ENCODE measurements at regions not wholly inside any gene's neighbourhood (a gene's known extent, or its start where the extent isn't known, plus 50 kb on each side); places are given as distances from the start of the nearest gene placed in this dataset.
"Not testable (repeated sequence)": the region's sequence is repeated elsewhere in the genome, so short reads cannot be mapped to it uniquely, and the experiment has no call there.

DNA sequence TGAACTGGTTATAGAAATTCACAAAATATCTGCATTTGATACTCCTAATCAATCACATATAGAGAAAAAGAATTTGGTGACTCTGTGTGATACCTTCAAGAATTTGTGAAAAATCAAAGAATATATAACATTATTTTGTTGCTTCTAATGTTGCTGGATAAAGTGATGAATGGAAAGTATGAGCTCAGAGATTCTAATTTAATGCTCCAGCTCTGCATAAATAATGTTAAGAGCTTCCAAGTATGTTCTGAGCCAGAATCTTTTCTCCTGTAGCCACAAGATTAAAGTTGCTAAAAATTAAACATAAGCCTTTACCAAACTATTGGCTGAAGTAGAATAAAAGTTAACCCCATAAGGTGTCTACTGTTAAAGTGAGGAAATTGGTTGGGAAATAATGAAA lies 294.7 kb upstream of the CT83 start:
- Histone ChIP-seq H3K4me3 (ENCODE audit: low read depth, low read length) (no peak overlapping the region), H3K27ac (ENCODE audit: low read depth, low read length) (no peak overlapping the region), H3K27me3 (ENCODE audit: control insufficient read depth, insufficient read depth, low read length) (no peaks in the 10 kb centered on the region; the same call in 1 of the 2 replicates), H3K9ac (ENCODE audit: low read length) (no peak overlapping the region), H3K9me3 (ENCODE audit: control insufficient read depth, insufficient read depth, low read depth, low read length) (no peaks in the 10 kb centered on the region), H3K36me3 (ENCODE audit: control insufficient read depth, insufficient read depth, low read length) (no peaks in the 10 kb centered on the region), H3K4me1 (ENCODE audit: control insufficient read depth, insufficient read depth, low read length) (peaks cover 4% of the 10 kb centered on the region)

DNA sequence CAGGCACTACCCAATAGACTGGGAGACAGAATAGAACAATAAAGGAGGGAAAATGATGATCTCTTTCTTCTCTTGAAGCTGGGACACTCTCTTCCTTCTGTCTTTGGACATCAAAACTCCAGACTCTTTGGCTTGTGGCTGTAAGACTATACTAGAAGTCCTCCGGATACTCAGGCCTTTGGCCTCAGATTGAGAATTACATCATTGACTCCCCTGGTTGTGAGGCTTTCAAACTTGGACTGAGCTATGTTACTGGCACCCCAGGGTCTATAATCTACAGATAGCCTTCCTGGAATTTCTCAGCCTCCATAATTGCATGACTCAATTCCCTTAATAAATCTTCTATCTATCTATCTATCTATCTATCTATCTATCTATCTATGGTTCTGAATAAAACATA lies 294.2 kb upstream of the CT83 start:
- H3K9ac ChIP-seq (ENCODE audit: low read length) = no peak overlapping the region
- H3K27me3 ChIP-seq (ENCODE audit: control insufficient read depth, insufficient read depth, low read length) = no peaks in the 10 kb centered on the region; the same call in 1 of the 2 replicates
- peaks cover 4% of the 10 kb centered on the region for H3K4me1 ChIP-seq (ENCODE audit: control insufficient read depth, insufficient read depth, low read length)
- H3K27ac ChIP-seq (ENCODE audit: low read depth, low read length) = no peak overlapping the region
- H3K4me3 ChIP-seq (ENCODE audit: low read depth, low read length) = no peak overlapping the region
- H3K9me3 ChIP-seq (ENCODE audit: control insufficient read depth, insufficient read depth, low read depth, low read length) = no peaks in the 10 kb centered on the region
- H3K36me3 ChIP-seq (ENCODE audit: control insufficient read depth, insufficient read depth, low read length) = no peaks in the 10 kb centered on the region

DNA sequence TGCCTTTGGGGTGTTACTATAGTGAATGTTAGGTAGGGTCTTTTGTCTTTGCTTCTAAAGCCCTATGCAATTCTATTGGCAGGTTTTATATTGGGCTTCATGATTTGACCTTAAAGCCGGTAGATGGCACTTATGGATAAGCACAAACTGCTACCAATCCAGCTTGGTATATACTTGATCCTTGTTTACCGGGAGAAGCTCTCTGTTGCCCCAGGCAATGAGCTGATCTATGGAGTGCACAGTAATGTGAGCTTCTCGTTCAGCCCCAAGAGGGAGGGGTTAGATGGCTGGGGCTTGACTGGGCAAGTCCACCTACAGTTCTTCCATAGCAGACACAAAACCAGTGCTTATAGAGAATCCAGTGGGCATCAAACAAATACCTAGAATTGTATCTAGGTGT lies 287.2 kb upstream of the CT83 start:
- Histone ChIP-seq H3K9ac (ENCODE audit: low read length) (no peak overlapping the region), H3K4me1 (ENCODE audit: control insufficient read depth, insufficient read depth, low read length) (no peaks in the 10 kb centered on the region), H3K36me3 (ENCODE audit: control insufficient read depth, insufficient read depth, low read length) (no peaks in the 10 kb centered on the region), H3K4me3 (ENCODE audit: low read depth, low read length) (no peak overlapping the region), H3K27me3 (ENCODE audit: control insufficient read depth, insufficient read depth, low read length) (no peaks in the 10 kb centered on the region; the same call in 1 of the 2 replicates), H3K27ac (ENCODE audit: low read depth, low read length) (no peak overlapping the region), H3K9me3 (ENCODE audit: control insufficient read depth, insufficient read depth, low read depth, low read length) (0 out of 2 replicates have a peak, but pooled peaks cover 3% of the 10 kb centered on the region)

DNA sequence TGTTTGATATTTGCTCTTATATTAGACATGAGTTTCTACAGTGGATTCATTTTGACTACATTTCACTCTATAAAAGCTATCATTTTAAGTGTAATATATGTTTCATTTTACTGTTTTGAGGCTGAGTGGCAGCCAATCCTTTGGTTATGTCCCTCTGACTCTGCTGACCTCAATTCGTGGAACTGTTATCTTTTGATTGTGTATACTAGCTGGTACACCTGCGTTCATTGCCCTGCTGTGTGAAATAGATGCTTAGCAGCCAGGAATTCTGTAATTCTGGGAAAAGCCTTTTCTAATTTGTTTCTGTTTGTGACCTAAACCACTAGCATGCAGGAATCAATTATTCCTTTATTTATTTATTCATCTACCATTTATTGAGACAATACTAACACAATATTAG lies 269.4 kb upstream of the CT83 start:
- H3K4me3 ChIP-seq (ENCODE audit: low read depth, low read length) = no peak overlapping the region
- peaks cover 14% of the 10 kb centered on the region for H3K9me3 ChIP-seq (ENCODE audit: control insufficient read depth, insufficient read depth, low read depth, low read length)
- no peak overlapping the region for H3K9ac ChIP-seq (ENCODE audit: low read length)
- peaks cover 5% of the 10 kb centered on the region; the same call in 1 of the 2 replicates for H3K36me3 ChIP-seq (ENCODE audit: control insufficient read depth, insufficient read depth, low read length)
- H3K27ac ChIP-seq (ENCODE audit: low read depth, low read length) = no peak overlapping the region
- H3K27me3 ChIP-seq (ENCODE audit: control insufficient read depth, insufficient read depth, low read length) = no peaks in the 10 kb centered on the region; the same call in 1 of the 2 replicates
- H3K4me1 ChIP-seq (ENCODE audit: control insufficient read depth, insufficient read depth, low read length) = peaks cover 2% of the 10 kb centered on the region

DNA sequence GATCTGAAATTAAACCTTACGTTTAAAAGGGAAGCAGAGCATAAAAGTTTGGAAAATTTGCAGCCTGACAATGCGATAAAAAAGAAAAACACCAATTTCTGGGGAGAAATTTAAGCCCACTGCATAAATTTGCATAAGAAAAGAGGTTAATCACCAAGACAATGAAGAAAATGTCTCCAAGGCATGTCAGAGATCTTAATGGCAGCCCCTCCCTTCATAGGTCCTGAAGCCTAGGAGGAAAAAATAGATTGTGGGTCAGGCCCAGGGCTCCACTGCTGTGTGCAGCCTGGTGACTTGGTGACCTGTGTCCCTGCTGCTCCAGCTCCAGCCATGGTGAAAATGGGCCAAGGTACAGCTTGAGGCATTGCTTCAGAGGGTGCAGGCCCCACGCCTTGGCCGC lies 264.0 kb upstream of the CT83 start:
- Histone ChIP-seq H3K9ac (ENCODE audit: low read length) (peak overlapping the region; percentile 31), H3K4me1 (ENCODE audit: control insufficient read depth, insufficient read depth, low read length) (peaks cover 10% of the 10 kb centered on the region), H3K36me3 (ENCODE audit: control insufficient read depth, insufficient read depth, low read length) (peaks cover 5% of the 10 kb centered on the region), H3K4me3 (ENCODE audit: low read depth, low read length) (peak overlapping the region; percentile 20; the same call in 1 of the 2 replicates), H3K27me3 (ENCODE audit: control insufficient read depth, insufficient read depth, low read length) (no peaks in the 10 kb centered on the region; the same call in 1 of the 2 replicates), H3K27ac (ENCODE audit: low read depth, low read length) (peak overlapping the region; percentile 94), H3K9me3 (ENCODE audit: control insufficient read depth, insufficient read depth, low read depth, low read length) (peaks cover 21% of the 10 kb centered on the region)

DNA sequence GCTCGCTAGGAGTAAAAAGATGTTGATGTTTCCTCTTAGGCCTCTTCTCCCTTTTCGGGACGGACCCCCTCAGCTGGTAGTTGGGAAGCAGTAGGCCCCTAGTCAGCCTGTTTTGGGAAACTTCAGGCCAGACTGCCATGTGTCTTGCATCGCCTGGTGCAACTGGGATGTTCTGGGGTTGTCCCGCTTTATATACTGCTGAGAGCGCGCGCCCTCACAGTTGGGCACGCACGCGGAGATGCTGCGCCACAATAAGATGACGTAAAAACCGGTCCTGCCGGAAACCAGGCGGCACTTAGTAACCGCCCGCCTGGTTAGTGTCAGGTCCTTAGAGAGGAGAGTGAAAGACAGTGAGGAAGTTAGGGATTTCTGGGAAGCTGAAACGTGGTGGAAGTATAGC lies 231.3 kb upstream of the CT83 start:
- H3K27ac ChIP-seq (ENCODE audit: low read depth, low read length) = no peak overlapping the region
- no peak overlapping the region for H3K4me3 ChIP-seq (ENCODE audit: low read depth, low read length)
- H3K9ac ChIP-seq (ENCODE audit: low read length) = no peak overlapping the region
- peaks cover 7% of the 10 kb centered on the region; the same call in 1 of the 2 replicates for H3K27me3 ChIP-seq (ENCODE audit: control insufficient read depth, insufficient read depth, low read length)
- no peaks in the 10 kb centered on the region for H3K36me3 ChIP-seq (ENCODE audit: control insufficient read depth, insufficient read depth, low read length)
- no peaks in the 10 kb centered on the region for H3K9me3 ChIP-seq (ENCODE audit: control insufficient read depth, insufficient read depth, low read depth, low read length)
- no peaks in the 10 kb centered on the region for H3K4me1 ChIP-seq (ENCODE audit: control insufficient read depth, insufficient read depth, low read length)

DNA sequence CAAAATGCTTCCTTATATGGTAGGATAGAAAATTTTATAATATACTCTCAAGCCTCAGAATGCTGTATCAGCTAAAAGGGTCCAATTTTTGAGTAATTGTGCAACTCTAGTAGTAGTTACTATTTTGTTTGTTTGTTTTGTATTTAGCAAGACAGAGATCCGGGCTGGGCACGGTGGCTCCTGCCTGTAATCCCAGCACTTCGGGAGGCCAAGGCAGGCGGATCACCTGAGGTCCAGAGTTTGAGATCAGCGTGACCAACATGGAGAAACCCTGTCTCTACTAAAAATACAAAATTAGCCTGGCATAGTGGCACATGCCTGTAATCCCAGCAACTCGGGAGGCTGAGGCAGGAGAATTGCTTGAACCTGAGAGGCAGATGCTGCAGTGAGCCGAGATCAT lies 216.8 kb upstream of the CT83 start:
- not testable (repeated sequence) for H3K9me3 ChIP-seq (ENCODE audit: control insufficient read depth, insufficient read depth, low read depth, low read length); H3K36me3 ChIP-seq (ENCODE audit: control insufficient read depth, insufficient read depth, low read length); H3K9ac ChIP-seq (ENCODE audit: low read length); H3K27ac ChIP-seq (ENCODE audit: low read depth, low read length); H3K4me1 ChIP-seq (ENCODE audit: control insufficient read depth, insufficient read depth, low read length); H3K4me3 ChIP-seq (ENCODE audit: low read depth, low read length); H3K27me3 ChIP-seq (ENCODE audit: control insufficient read depth, insufficient read depth, low read length)

DNA sequence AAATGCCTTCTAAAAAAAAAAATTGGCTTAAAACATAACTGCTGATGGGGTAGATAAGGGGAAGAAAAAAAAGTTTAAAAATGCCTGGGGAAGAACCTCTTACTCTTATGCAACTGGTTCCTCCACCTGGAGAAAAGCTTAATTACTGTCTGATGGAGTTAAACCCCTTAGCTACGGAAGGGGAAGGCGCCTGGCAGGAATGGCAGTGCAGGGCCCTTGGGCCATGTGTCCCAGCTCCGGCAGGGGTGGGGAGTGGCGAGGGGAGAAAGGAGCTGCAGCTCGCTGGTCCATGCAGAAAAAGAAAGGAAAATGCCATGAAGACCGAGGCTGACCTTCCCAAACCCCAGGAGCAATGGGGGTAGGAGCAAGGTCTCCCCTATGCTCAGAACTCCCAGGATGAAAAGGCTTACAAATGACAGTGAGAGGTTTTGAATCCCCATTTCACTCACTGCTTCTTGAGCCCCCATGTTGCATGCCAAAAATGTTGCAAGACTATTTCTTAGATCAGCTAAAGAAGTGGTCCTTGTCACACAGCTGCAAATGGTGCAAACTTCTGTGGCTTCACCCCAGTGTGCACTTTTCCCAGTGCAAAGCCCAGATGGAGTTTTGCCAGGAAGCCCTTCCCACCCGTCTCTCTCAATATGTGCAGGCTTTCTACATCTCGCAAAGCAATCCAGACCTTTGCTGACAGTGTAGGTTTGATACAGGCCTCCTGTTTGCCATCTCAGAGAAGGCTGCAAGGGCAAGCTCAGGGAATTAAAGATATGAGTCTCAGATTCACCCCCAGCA lies 204.8 kb upstream of the CT83 start:
- H3K27me3 ChIP-seq (ENCODE audit: control insufficient read depth, insufficient read depth, low read length) = peaks cover 5% of the 10 kb centered on the region; the same call in 1 of the 2 replicates
- no peak overlapping the region for H3K27ac ChIP-seq (ENCODE audit: low read depth, low read length)
- no peak overlapping the region for H3K9ac ChIP-seq (ENCODE audit: low read length)

DNA sequence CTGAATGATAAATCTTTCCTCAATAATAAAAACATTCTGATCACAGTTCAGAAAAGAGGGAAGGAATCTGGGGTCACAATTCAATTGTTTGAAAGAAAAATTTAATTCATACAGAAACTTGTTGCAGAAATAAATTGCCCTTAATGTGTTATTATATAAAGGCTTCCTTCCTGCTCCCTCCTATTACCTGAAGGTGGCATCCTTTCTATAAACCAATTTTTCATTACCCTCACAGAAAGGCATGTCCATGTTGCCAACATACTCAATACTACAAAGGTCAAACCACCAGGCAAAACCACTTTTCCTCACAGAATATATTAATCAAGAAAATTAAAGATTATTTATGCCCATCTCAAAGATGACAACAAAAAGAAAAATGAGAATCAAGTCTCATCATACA lies 194.3 kb upstream of the CT83 start:
- H3K9me3 ChIP-seq (ENCODE audit: control insufficient read depth, insufficient read depth, low read depth, low read length) = no peaks in the 10 kb centered on the region
- no peak overlapping the region for H3K27ac ChIP-seq (ENCODE audit: low read depth, low read length)
- no peak overlapping the region for H3K9ac ChIP-seq (ENCODE audit: low read length)
- H3K36me3 ChIP-seq (ENCODE audit: control insufficient read depth, insufficient read depth, low read length) = no peaks in the 10 kb centered on the region
- no peaks in the 10 kb centered on the region; the same call in 1 of the 2 replicates for H3K4me1 ChIP-seq (ENCODE audit: control insufficient read depth, insufficient read depth, low read length)
- H3K27me3 ChIP-seq (ENCODE audit: control insufficient read depth, insufficient read depth, low read length) = no peaks in the 10 kb centered on the region; the same call in 1 of the 2 replicates
- H3K4me3 ChIP-seq (ENCODE audit: low read depth, low read length) = no peak overlapping the region

More for the DNA sequence above, 204.8 kb upstream of the CT83 start:
- H3K36me3 ChIP-seq (ENCODE audit: control insufficient read depth, insufficient read depth, low read length) = no peaks in the 10 kb centered on the region
- no peaks in the 10 kb centered on the region for H3K9me3 ChIP-seq (ENCODE audit: control insufficient read depth, insufficient read depth, low read depth, low read length)
- no peaks in the 10 kb centered on the region for H3K4me1 ChIP-seq (ENCODE audit: control insufficient read depth, insufficient read depth, low read length)
- H3K4me3 ChIP-seq (ENCODE audit: low read depth, low read length) = no peak overlapping the region

DNA sequence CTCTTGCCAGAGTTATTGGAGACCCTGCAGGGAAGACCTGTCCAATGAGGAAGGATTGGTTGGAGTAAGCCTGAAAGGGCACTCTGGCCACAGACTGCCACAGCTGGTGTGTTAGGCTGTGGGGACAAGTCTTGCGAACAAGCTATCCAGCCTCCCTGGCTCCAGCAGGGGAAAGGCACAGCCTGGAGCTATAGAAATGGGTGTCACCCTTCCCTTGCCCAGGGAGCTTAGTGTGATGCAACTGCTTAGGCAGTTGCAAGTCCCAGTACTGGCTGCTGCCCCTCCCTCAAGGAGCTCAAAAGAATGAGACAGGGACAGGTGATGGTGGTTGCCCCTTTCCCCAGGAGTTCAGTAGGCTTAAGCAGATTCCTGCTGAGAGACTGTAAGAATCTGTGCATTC lies 165.7 kb upstream of the CT83 start:
- no peaks in the 10 kb centered on the region; the same call in 1 of the 2 replicates for H3K27me3 ChIP-seq (ENCODE audit: control insufficient read depth, insufficient read depth, low read length)
- H3K9ac ChIP-seq (ENCODE audit: low read length) = peak overlapping the region; percentile 36
- no peak overlapping the region for H3K4me3 ChIP-seq (ENCODE audit: low read depth, low read length)
- no peak overlapping the region for H3K27ac ChIP-seq (ENCODE audit: low read depth, low read length)
- H3K36me3 ChIP-seq (ENCODE audit: control insufficient read depth, insufficient read depth, low read length) = no peaks in the 10 kb centered on the region
- H3K4me1 ChIP-seq (ENCODE audit: control insufficient read depth, insufficient read depth, low read length) = no peaks in the 10 kb centered on the region
- 0 out of 2 replicates have a peak, but pooled peaks cover 4% of the 10 kb centered on the region for H3K9me3 ChIP-seq (ENCODE audit: control insufficient read depth, insufficient read depth, low read depth, low read length)

DNA sequence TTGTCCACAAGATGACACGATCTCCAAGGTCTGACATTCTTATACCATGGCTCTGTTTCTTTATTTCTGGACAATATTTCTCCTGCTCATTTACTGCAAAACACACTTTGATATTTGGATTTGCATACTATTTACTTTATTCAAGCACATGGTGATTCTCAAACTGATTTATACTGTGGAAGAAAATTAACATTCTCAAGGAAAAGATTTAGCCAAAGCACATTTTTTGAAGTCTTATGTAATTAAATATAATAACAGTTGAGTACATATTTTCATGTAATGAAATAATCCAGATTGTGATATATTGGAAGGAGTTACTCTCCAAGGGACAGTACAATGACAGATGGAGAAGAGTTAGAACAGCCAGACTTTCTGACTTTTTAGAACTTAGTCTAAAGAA lies 155.8 kb upstream of the CT83 start:
- Histone ChIP-seq H3K36me3 (ENCODE audit: control insufficient read depth, insufficient read depth, low read length) (no peaks in the 10 kb centered on the region), H3K27ac (ENCODE audit: low read depth, low read length) (no peak overlapping the region), H3K9ac (ENCODE audit: low read length) (no peak overlapping the region), H3K27me3 (ENCODE audit: control insufficient read depth, insufficient read depth, low read length) (no peaks in the 10 kb centered on the region; the same call in 1 of the 2 replicates), H3K4me3 (ENCODE audit: low read depth, low read length) (no peak overlapping the region), H3K9me3 (ENCODE audit: control insufficient read depth, insufficient read depth, low read depth, low read length) (no peaks in the 10 kb centered on the region), H3K4me1 (ENCODE audit: control insufficient read depth, insufficient read depth, low read length) (no peaks in the 10 kb centered on the region)
